ENCODE measurements at regions not wholly inside any gene's neighbourhood (a gene's known extent, or its start where the extent isn't known, plus 50 kb on each side); places are given as distances from the start of the nearest gene placed in this dataset.

DNA sequence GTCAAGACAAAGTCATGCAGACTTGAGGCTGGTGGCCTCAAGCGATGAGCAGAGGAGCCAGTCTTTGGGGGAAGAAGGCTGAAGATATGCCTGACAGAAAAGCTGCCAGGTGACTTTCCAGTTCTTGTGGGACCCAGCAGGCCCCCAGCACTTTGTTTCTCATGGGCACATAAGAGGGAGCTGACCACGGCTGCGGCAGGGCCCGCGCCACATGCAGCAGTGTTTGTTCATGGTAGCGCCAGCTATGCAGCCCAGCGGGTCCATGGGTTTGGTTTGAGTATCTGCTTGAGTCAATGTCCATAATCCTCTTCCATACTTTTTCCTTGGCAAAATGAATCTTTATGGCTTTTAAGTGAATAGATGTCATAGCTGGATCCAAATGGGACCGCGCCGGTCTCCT, 91.0 kb upstream of the LY86 start:
- TF ChIP-seq, protein P1, sequence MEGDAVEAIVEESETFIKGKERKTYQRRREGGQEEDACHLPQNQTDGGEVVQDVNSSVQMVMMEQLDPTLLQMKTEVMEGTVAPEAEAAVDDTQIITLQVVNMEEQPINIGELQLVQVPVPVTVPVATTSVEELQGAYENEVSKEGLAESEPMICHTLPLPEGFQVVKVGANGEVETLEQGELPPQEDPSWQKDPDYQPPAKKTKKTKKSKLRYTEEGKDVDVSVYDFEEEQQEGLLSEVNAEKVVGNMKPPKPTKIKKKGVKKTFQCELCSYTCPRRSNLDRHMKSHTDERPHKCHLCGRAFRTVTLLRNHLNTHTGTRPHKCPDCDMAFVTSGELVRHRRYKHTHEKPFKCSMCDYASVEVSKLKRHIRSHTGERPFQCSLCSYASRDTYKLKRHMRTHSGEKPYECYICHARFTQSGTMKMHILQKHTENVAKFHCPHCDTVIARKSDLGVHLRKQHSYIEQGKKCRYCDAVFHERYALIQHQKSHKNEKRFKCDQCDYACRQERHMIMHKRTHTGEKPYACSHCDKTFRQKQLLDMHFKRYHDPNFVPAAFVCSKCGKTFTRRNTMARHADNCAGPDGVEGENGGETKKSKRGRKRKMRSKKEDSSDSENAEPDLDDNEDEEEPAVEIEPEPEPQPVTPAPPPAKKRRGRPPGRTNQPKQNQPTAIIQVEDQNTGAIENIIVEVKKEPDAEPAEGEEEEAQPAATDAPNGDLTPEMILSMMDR (IDR thresholded peaks at IDR 0.05) = no peak
- TF ChIP-seq POLR2AphosphoS5 (IDR thresholded peaks at IDR 0.05; ENCODE audit: low read depth, low read length) = no peak
- TF ChIP-seq TCF7L2 (IDR thresholded peaks at IDR 0.05; ENCODE audit: low read depth, low read length) = no peak
- TF ChIP-seq, protein P2, sequence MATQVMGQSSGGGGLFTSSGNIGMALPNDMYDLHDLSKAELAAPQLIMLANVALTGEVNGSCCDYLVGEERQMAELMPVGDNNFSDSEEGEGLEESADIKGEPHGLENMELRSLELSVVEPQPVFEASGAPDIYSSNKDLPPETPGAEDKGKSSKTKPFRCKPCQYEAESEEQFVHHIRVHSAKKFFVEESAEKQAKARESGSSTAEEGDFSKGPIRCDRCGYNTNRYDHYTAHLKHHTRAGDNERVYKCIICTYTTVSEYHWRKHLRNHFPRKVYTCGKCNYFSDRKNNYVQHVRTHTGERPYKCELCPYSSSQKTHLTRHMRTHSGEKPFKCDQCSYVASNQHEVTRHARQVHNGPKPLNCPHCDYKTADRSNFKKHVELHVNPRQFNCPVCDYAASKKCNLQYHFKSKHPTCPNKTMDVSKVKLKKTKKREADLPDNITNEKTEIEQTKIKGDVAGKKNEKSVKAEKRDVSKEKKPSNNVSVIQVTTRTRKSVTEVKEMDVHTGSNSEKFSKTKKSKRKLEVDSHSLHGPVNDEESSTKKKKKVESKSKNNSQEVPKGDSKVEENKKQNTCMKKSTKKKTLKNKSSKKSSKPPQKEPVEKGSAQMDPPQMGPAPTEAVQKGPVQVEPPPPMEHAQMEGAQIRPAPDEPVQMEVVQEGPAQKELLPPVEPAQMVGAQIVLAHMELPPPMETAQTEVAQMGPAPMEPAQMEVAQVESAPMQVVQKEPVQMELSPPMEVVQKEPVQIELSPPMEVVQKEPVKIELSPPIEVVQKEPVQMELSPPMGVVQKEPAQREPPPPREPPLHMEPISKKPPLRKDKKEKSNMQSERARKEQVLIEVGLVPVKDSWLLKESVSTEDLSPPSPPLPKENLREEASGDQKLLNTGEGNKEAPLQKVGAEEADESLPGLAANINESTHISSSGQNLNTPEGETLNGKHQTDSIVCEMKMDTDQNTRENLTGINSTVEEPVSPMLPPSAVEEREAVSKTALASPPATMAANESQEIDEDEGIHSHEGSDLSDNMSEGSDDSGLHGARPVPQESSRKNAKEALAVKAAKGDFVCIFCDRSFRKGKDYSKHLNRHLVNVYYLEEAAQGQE (IDR thresholded peaks at IDR 0.05; ENCODE audit: insufficient read depth in 1 of 2, low read depth in 2 of 2, low read length in 1 of 2) = no peak
- TF ChIP-seq SIN3A (IDR thresholded peaks at IDR 0.05; ENCODE audit: borderline replicate concordance, insufficient read depth, low read depth, low read length) = no peak
